CD4-positive, alpha-beta T cell treated with Interleukin-1 beta for 1 hour (primary cell): ENCODE measurements at regions not wholly inside any gene's neighbourhood (a gene's known extent, or its start where the extent isn't known, plus 50 kb on each side); places are given as distances from the start of the nearest gene placed in this dataset.

Experiments used
- DNase-seq, 2 donors: peaks; one replicate each; pipeline ENCODE4 v3.0.0-alpha.2; 2020 to 2022

GRCh38 chr2:4515871-4516761, 812.7 kb downstream of the DCDC2C start:
- no peak for DNase-seq

DNA sequence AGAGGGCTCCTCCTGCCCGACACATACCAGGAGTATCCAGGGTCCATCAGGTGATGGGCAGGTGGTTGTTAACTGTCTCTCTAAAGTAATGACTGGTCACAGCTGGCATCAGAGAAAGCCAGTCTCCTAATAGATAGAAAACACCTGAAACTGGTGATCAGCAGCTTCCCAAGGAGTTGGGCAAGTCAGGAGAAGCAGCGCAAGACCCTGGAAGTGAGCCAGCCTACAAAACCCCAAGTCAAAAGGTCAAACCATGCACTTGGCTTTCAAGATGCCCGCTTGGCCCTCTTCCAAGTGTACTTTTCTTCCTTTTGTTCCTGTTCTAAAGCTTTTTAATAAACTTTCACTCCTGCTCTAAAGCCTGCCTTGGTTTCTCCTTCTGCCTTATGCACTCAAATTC, 815.2 kb downstream of the DCDC2C start:
- DNase-seq, result no peak

DNA sequence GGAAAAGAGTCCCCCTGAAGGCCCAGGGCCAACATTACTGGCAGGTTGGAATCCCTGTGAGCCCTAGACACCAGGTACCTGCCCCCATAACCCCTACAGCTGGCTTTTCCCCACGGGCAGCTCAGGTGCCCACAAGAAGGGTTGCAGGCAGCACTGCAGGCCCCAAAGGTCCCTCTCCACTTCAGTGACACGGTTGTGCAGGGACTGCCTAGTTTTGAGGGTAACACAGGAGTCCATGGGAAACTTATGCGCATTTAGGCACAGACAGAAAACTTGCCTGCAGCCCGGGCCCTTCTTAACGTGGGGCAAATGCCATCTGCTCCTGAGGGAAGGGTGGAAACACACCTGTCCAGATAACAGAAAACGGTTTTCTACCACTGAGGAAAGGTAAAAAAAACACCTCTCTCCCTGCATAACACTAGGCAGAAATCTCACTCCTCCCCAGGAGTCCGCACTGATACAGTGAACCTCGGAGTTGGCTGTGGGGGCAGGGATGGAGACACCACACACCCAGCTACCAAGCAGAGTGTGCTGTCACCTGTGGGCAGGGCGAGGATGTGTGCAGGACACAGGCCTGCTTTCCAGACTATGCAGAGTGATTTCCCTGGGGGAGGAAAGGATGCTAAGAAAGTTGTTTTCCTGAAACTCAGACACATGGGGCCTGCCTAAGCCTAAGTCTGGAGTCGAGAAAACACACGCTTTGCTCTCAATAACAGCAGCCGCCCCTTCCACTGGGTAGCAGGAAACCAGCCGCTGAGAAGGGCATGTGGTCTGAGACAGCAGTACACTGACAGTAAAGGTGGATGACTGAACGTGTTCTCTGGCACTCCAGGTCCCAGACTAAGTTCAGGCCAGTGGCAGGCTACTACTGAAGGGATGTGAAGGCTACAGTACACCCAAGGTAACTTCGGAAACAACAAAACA, 819.4 kb downstream of the DCDC2C start:
- DNase-seq, result no peak

- no peak for DNase-seq
Measured at GRCh38 chr2:4527416-4527815, 824.0 kb downstream of the DCDC2C start.

- no peak for DNase-seq
Measured at GRCh38 chr2:4528246-4528645, 824.9 kb downstream of the DCDC2C start.

DNA sequence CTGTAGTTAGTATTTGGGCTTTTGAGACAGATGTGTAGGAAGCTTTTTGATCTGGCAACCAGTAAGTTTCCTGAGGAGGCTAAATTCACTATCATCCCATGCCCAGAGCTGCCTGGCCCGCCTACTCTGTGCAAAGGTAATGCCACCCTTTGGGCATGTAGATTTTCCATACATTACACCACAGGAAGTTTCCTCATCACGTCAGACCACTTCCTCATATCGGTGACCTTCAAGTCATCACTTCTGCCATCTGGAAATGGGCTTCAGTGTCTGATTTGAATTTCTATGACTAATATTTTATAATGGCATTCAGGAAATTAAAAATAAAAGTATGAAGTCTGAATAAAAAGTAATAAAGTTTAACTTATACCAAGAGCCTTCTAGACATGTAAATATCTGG, 825.4 kb downstream of the DCDC2C start:
- no peak for DNase-seq

DNA sequence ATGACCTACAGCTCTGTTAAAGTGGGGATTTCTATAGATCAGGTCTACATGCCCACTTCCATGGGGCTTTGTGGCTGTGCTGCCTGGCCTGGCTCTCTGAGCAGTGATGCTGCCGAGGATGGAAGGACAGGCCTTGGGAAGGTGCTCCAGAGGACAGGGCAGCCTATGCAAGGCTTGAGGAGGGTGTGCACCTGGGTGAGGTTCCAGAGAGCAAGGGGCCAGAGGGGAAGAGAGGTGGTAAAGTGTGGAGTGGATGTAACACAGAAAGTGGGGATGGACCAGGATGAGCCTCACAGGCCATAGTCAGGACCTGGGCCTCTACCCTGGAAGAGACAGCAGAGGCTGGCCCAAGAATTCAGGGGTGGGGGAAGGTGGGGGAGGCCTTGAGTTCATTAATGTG, 826.4 kb downstream of the DCDC2C start:
- no peak for DNase-seq

GRCh38 chr2:4530231-4530630, 826.9 kb downstream of the DCDC2C start:
- DNase-seq, result no peak

DNA sequence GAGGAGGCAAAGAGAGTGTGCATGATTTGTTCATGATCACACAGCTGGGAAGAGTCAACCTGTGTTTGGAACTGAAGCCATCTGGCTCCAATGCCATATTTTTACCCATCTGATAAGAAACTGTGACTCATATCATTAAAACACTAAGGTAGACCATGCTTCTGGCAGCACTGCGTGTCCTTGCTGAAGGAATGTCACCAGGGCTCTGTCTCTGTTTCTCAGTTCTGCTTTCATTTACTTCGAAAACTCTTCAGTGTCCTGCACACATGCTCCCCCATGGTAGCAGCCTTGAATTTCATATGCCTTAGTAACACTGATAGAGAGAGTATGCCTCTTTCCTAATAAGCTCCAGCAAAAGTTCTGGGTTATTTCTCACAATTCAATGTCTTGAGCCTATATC, 830.4 kb downstream of the DCDC2C start:
- DNase-seq, result no peak

DNA sequence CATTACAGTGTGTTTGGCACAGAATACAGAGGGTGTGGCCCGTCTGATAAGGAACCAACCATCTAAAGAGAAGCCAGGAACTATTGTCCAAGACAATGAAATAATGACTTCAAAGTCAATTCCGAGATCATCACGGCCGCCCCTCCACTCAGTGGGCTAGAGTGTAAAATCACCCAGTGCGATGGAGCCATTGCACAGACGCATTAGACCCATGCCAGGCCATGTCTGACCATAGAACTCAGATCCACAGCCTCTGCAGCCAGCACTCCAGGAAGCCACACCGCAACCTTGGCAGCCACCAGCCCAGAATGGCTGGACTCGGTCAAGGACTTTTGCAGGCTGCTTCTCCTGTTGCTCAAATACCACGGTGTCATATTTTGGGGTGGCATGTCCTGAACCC, 835.7 kb downstream of the DCDC2C start:
- no peak for DNase-seq

DNA sequence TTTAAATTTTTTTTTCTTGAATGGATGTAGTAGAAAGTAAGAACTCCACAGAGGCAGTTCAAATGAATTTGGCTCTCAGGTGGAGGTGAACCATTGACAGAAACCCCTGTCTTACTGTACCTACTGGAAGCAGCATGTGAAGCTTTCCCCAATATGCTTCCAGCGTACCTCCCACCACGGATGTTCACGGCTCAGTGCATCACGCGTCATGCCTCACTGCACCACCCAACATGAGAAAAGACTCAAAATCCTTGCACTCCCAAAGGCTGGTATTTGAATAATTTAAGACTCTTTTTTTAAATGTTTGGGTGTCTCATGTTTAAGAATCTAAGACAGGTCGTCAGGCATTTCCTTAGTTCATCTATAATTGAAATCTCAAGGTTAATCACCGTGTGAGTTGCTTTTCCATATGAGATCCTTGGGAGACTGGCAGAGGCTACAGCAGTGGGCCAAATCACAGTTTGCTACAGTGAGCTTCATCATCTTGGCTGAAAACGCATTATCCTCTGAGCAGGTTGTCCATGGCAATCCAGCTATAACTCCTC, 846.4 kb downstream of the DCDC2C start:
- DNase-seq, result no peak

DNA sequence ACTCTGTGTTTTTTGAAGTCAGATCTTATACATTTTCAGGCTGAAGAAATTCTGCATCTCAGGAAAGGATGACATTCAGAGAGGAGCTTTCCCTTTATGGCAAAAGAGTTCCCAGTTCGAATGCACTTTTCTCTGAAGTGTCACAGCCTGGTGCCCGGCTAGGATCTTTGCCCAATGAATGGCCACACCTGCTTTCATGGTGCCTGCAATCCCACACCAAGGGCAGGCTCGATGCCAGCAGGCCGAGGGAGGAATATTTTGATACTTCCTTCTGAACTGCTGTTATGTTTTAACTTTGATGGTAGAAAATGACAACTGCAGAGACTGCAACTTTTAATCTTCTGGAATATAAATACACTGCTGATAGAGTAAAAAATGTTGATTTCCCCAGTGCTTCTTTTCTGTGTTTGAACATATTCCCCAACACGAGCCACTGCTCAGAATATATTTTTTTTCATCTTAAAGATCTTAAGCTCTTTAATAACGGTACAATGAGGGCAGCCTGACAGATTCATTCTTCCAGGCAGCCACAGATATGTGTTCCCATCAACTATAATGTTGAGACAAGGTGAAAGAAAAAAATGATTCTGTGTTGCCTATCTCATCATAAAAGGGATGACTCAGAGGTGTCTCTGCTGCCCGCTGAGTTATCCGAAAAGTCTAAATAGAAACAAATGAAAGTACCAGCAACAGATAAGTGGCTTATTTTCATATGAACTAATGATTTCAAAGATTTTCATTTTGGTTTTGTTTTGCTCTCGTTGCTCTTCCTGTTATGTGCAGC, 848.5 kb downstream of the DCDC2C start:
- DNase-seq, result no peak

DNA sequence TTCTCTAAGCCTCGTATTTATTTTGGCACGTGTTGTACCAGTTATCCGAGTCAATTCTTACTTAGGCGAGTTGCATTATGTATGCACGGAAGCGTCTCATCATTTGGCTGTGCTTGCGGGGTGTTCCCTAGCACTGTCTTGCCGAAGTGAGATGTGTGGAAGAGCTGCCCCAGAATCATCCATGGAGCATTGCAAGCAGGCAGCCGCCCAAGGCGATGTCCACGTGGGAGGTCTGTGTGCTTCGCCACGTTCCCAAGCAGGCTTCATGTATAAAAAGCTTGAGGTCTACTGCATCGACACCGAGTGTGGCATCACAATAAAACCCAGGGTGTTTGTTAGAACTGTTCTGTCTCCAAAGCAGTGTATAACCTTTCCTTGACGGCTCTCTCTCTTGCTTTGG, 849.9 kb downstream of the DCDC2C start:
- no peak for DNase-seq

DNA sequence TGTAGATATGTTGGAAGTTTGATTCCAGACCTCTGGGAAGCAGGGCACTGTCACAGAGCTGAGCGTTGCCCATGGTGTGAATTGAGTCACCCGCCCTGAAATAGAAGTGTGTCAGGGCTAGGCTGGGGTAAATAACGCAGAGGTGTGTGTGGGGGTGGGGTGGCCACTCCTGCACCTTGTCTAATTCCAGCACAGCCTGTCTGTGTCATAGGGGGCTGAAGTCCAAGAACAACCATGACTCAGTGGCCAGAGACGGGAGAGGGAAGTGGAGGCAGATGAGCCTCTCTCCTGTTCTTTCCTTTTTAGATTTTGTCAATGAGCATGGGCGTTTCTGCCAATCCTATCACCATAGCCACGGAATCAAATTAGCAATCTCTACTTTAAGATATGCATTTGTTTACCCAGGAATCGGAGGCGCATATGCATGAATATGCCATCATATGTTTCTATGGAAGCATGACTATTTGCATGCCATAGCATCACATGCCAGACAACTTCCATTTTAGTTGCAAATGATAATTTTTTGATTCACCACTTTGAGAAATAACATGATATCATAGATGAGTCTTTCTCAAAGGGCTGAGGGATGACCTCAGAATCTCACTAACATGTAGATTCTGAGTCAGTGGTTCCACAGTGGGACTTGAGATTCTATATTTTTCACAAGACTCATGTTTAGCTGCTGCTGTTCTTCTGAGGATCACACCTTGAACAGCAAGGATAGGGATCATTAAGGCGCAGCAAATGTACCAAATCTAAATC, 852.9 kb downstream of the DCDC2C start:
- no peak for DNase-seq

GRCh38 chr2:4561196-4561595, 857.8 kb downstream of the DCDC2C start:
- no peak for DNase-seq

DNA sequence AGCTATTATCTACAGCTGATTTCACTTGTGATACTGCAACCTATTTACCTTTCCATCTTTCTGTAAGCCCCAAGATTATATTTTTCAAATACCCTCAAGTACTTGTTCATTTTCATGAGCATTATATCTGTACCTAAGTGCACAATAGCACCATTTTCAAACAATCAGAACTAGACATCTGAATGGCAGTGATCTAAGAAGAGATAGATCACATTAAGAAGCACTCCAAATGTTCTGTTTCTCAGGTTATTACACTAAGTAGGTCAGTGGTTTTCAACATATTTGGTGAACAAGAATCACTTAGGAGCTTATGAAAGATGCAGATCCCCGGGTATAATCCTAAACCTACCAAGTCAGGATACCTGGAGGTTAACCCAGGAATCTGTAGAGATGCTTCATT, 872.7 kb downstream of the DCDC2C start:
- no peak for DNase-seq

- DNase-seq, result no peak
Measured at GRCh38 chr2:4579977-4580376, 876.6 kb downstream of the DCDC2C start.

DNA sequence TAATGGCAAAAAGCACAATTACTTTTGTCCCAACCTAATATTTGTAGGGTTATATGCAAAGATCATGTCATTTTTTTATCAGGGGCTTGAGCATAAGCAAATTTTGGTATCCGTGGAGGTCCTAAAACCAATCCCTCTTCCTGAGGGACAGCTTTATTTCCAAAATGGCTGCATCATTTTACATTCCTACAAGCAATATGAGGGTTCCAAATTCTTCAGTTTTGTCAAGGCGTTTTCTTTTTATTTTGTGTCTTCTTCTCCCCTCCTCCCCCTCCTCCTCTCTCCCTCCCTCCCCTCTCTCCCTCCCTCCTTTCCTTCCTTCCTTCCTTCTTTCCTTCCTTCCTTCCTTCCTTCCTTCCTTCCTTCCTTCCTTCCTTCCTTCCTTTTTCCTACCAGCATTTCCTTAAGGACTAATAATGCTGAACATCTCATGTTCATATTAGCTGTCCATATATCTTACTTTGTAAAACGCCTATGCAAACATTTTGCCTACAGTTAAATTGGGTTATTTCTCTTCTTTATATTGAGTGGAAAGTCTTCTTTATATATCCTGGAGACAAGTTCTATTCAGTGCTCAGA, 881.8 kb downstream of the DCDC2C start:
- no peak for DNase-seq

- no peak for DNase-seq
Measured at GRCh38 chr2:4588606-4589005, 885.2 kb downstream of the DCDC2C start.

- no peak for DNase-seq
Measured at GRCh38 chr2:4591261-4591660, 887.9 kb downstream of the DCDC2C start.

- no peak for DNase-seq
Measured at GRCh38 chr2:4597400-4597799, 894.0 kb downstream of the DCDC2C start.

GRCh38 chr2:4604767-4605166, 901.4 kb downstream of the DCDC2C start:
- DNase-seq, result no peak
